ENCODE measurements at regions not wholly inside any gene's neighbourhood (a gene's known extent, or its start where the extent isn't known, plus 50 kb on each side); places are given as distances from the start of the nearest gene placed in this dataset.

- TF ChIP-seq GABPA (IDR thresholded peaks at IDR 0.05; ENCODE audit: borderline replicate concordance, insufficient read depth, low read length) (no peak), CHD7 (IDR thresholded peaks at IDR 0.05; ENCODE audit: insufficient replicate concordance, low read length) (no peak)
Observed at GRCh38 chr10:117612113-117612512, 69.6 kb downstream of the EMX2 start (continued).

Data from H1 (cell line).